ENCODE measurements at regions not wholly inside any gene's neighbourhood (a gene's known extent, or its start where the extent isn't known, plus 50 kb on each side); places are given as distances from the start of the nearest gene placed in this dataset.

DNA sequence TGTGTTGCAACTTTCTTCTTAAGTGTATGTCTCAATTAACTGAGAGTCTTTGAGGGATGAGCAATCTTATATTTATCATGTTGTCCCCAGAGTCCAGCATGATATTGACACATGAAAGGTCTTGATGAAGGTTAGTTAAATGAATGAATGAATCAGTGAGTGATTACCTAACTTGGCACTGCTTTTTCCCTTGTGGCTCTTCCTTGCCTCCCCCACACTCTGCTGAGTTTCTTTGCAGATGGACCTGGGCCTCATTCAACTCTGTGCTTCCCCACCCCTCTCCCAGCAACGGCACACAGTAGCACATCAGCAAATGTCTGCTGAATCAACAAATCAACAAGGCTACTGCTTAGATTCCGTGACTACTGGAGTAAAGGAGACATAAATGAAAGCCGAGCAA, 235.1 kb upstream of the CXCL12 start:
- H3K4me3 ChIP-seq (ENCODE audit: low read length in 2 of 2), result no peak overlapping the region
- no peaks in the 10 kb centered on the region for H3K36me3 ChIP-seq (ENCODE audit: insufficient read depth, low read length)
- Mint-ChIP-seq H3K36me3 (no peaks in the 10 kb centered on the region), H3K4me3 (no peak overlapping the region), H3K9me3 (peaks cover 0 to 3% (median 0%) of the 10 kb centered on the region in 8 donors), H3K4me1 (no peaks in the 10 kb centered on the region), H3K27me3 (peaks cover 0 to 1% of the 10 kb centered on the region in 2 donors), H3K27ac (no peak overlapping the region)
- H3K9me3 ChIP-seq (ENCODE audit: control insufficient read depth in 1 of 2, low read length in 2 of 2), result no peaks in the 10 kb centered on the region
- intact Hi-C loops (cut with micrococcal nuclease), result no loop called here
- ChIA-PET CTCF (ENCODE audit: partially characterized antibody) (no interaction called here), POLR2A (ENCODE audit: partially characterized antibody) (no interaction called here)
- no peak overlapping the region for H3K27ac ChIP-seq (ENCODE audit: low read depth, low read length)
- H3K27me3 ChIP-seq (ENCODE audit: insufficient read depth, low read length), result no peaks in the 10 kb centered on the region
- no peaks in the 10 kb centered on the region for H3K4me1 ChIP-seq (ENCODE audit: insufficient read depth, low read length)
- DNase-seq, result no peak

- Mint-ChIP-seq H3K4me3 (no peak overlapping the region), H3K36me3 (no peaks in the 10 kb centered on the region), H3K27me3 (no peaks in the 10 kb centered on the region), H3K9me3 (peaks cover 0 to 3% (median 0%) of the 10 kb centered on the region in 8 donors), H3K4me1 (no peaks in the 10 kb centered on the region), H3K27ac (no peak overlapping the region)
- Histone ChIP-seq H3K4me3 (ENCODE audit: low read length in 2 of 2) (no peak overlapping the region), H3K4me1 (ENCODE audit: insufficient read depth, low read length) (no peaks in the 10 kb centered on the region), H3K9me3 (ENCODE audit: control insufficient read depth in 1 of 2, low read length in 2 of 2) (no peaks in the 10 kb centered on the region), H3K27me3 (ENCODE audit: insufficient read depth, low read length) (no peaks in the 10 kb centered on the region), H3K36me3 (ENCODE audit: insufficient read depth, low read length) (no peaks in the 10 kb centered on the region), H3K27ac (ENCODE audit: low read depth, low read length) (no peak overlapping the region)
- intact Hi-C loops (cut with micrococcal nuclease), result no loop called here
- CTCF ChIA-PET (ENCODE audit: partially characterized antibody), result no interaction called here
- no peak for DNase-seq
- POLR2A ChIA-PET (ENCODE audit: partially characterized antibody), result no interaction called here
These were observed 242.9 kb upstream of the CXCL12 start for GRCh38 chr10:44627591-44628354.

DNA sequence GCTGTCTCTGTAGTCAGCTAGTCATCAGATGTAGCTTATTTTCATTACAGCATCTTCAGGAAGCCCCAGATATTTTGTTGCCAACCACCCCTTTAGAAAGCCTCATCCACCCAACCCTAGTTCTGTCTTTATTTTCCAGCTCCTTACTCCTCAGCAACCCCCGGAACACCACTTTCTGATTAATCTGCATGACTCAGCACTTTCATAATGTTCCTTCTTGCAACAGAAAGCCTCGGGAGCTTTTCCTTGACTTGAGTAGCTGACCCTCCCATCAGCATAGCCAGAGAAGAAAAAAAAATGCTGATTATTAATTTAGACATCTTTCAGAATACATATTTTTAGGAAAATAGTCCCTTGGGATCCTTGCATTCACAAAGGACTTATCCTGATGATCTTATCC, 244.0 kb upstream of the CXCL12 start:
- no peaks in the 10 kb centered on the region for H3K27me3 ChIP-seq (ENCODE audit: insufficient read depth, low read length)
- Mint-ChIP-seq H3K4me3 (no peak overlapping the region), H3K9me3 (peaks cover 0 to 8% (median 0%) of the 10 kb centered on the region in 8 donors), H3K4me1 (no peaks in the 10 kb centered on the region), H3K27me3 (no peaks in the 10 kb centered on the region), H3K36me3 (no peaks in the 10 kb centered on the region), H3K27ac (no peak overlapping the region)
- H3K4me3 ChIP-seq (ENCODE audit: low read length in 2 of 2), result no peak overlapping the region
- POLR2A ChIA-PET (ENCODE audit: partially characterized antibody), result no interaction called here
- H3K9me3 ChIP-seq (ENCODE audit: control insufficient read depth in 1 of 2, low read length in 2 of 2), result no peaks in the 10 kb centered on the region
- intact Hi-C loops (cut with micrococcal nuclease), result no loop called here
- DNase-seq, result no peak
- CTCF ChIA-PET (ENCODE audit: partially characterized antibody), result no interaction called here
- H3K27ac ChIP-seq (ENCODE audit: low read depth, low read length), result no peak overlapping the region
- no peaks in the 10 kb centered on the region for H3K36me3 ChIP-seq (ENCODE audit: insufficient read depth, low read length)
- H3K4me1 ChIP-seq (ENCODE audit: insufficient read depth, low read length), result no peaks in the 10 kb centered on the region

DNA sequence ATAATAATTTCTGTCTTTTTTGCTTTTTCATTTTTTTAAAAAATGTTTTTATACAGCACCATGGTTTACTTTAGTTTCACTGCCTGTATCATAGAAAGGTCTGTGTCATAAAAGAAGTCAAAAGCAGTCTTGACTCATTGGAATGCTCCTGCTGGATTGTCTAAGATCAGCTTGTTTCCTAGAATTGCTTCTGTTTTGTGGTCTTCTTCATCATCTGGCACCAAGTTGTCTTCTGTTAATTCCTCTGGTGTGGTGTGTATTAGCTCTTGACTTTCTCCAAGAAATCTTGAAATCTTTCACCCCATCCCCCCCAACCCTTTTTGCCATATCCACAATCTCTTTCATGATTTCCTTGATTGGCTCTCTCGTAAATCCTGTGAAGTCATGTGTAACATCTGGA, 250.3 kb upstream of the CXCL12 start:
- no peaks in the 10 kb centered on the region for H3K27me3 ChIP-seq (ENCODE audit: insufficient read depth, low read length)
- no peaks in the 10 kb centered on the region for H3K4me1 ChIP-seq (ENCODE audit: insufficient read depth, low read length)
- no peaks in the 10 kb centered on the region for H3K36me3 ChIP-seq (ENCODE audit: insufficient read depth, low read length)
- ChIA-PET CTCF (ENCODE audit: partially characterized antibody) (no interaction called here), POLR2A (ENCODE audit: partially characterized antibody) (no interaction called here)
- no peak overlapping the region for H3K27ac ChIP-seq (ENCODE audit: low read depth, low read length)
- H3K4me3 ChIP-seq (ENCODE audit: low read length in 2 of 2), result no peak overlapping the region
- no peak overlapping the region for H3K27ac Mint-ChIP-seq
- intact Hi-C loops (cut with micrococcal nuclease), result no loop called here
- no peaks in the 10 kb centered on the region for H3K27me3 Mint-ChIP-seq
- H3K4me1 Mint-ChIP-seq, result peaks cover 0 to 2% (median 0%) of the 10 kb centered on the region in 4 donors
- H3K9me3 ChIP-seq (ENCODE audit: control insufficient read depth in 1 of 2, low read length in 2 of 2), result no peaks in the 10 kb centered on the region
- no peak for DNase-seq
- H3K36me3 Mint-ChIP-seq, result no peaks in the 10 kb centered on the region
- peaks cover 0 to 8% (median 4%) of the 10 kb centered on the region in 8 donors for H3K9me3 Mint-ChIP-seq
- no peak overlapping the region for H3K4me3 Mint-ChIP-seq

DNA sequence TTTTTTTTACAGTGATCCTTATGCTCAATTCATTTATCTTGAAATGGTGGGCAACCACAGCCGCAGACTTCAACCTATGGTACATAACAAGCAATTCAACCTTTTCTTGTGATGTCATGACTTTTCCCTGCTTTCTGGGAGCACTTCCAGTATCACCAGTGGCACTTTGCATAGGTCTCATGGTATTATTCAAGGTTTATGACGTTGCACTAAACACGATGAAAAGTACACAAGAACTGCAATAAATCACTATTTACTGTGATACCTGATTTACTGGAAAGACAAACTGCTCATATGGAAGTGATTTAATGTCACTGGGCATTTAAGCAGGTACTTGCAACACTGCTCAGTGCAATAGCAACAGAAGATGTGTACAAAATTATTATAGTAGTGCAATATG, 251.7 kb upstream of the CXCL12 start:
- Histone ChIP-seq H3K9me3 (ENCODE audit: control insufficient read depth in 1 of 2, low read length in 2 of 2) (no peaks in the 10 kb centered on the region), H3K36me3 (ENCODE audit: insufficient read depth, low read length) (no peaks in the 10 kb centered on the region), H3K27me3 (ENCODE audit: insufficient read depth, low read length) (no peaks in the 10 kb centered on the region), H3K27ac (ENCODE audit: low read depth, low read length) (no peak overlapping the region), H3K4me1 (ENCODE audit: insufficient read depth, low read length) (no peaks in the 10 kb centered on the region), H3K4me3 (ENCODE audit: low read length in 2 of 2) (no peak overlapping the region)
- CTCF ChIA-PET (ENCODE audit: partially characterized antibody), result no interaction called here
- intact Hi-C loops (cut with micrococcal nuclease), result no loop called here
- Mint-ChIP-seq H3K27ac (no peak overlapping the region), H3K27me3 (no peaks in the 10 kb centered on the region), H3K4me3 (no peak overlapping the region), H3K9me3 (peaks cover 0 to 8% (median 4%) of the 10 kb centered on the region in 8 donors), H3K4me1 (peaks cover 0 to 2% (median 0%) of the 10 kb centered on the region in 4 donors), H3K36me3 (no peaks in the 10 kb centered on the region)
- DNase-seq, result no peak
- POLR2A ChIA-PET (ENCODE audit: partially characterized antibody), result no interaction called here

DNA sequence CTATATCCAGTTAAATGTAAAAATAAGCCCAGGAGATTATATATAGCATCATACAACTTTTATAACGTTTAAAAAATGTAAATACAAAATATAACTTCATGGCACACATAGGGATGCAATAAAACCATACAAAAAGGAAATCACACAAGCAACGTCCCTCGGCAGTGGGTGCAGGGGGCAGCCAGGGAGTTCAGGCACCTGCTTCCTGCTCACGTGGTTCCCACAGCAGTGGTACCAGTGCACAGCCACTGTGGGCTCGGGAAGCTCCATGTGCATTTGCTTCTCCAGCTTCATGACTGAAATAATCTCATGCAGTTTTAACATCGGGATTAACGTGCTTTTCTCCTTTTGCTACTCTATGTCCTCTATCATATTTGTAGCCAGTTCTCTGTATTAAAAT, 255.5 kb upstream of the CXCL12 start:
- intact Hi-C loops (cut with micrococcal nuclease), result no loop called here
- CTCF ChIA-PET (ENCODE audit: partially characterized antibody), result no interaction called here
- Mint-ChIP-seq H3K27me3 (no peaks in the 10 kb centered on the region), H3K4me1 (peaks cover 0 to 2% (median 0%) of the 10 kb centered on the region in 4 donors), H3K36me3 (no peaks in the 10 kb centered on the region), H3K27ac (no peak overlapping the region), H3K4me3 (no peak overlapping the region), H3K9me3 (peaks cover 0 to 8% (median 3%) of the 10 kb centered on the region in 8 donors)
- no peaks in the 10 kb centered on the region for H3K9me3 ChIP-seq (ENCODE audit: control insufficient read depth in 1 of 2, low read length in 2 of 2)
- H3K27ac ChIP-seq (ENCODE audit: low read depth, low read length), result no peak overlapping the region
- H3K27me3 ChIP-seq (ENCODE audit: insufficient read depth, low read length), result no peaks in the 10 kb centered on the region
- no peak for DNase-seq
- no peak overlapping the region for H3K4me3 ChIP-seq (ENCODE audit: low read length in 2 of 2)
- H3K4me1 ChIP-seq (ENCODE audit: insufficient read depth, low read length), result no peaks in the 10 kb centered on the region
- POLR2A ChIA-PET (ENCODE audit: partially characterized antibody), result no interaction called here
- no peaks in the 10 kb centered on the region for H3K36me3 ChIP-seq (ENCODE audit: insufficient read depth, low read length)

DNA sequence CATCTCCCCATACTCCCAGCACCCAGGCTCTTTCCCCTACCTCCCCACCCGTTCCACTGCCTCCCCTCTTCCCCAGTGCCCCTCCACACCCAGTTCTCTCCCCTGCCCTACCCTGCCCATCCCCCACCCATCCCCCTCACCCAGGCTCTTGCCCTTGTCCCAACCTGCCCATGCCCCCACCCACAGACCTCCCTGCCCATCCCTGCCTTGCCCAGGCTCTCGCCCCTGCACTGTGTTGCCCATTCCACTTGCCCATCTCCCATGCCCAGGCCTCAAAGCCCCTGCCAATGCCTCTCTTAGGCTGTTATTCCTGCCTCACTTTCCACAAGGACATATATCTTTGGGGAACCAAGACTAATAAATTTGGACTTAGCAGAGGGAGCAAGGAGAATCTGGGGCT, 262.6 kb upstream of the CXCL12 start:
- intact Hi-C loops (cut with micrococcal nuclease), result no loop called here
- Histone ChIP-seq H3K36me3 (ENCODE audit: insufficient read depth, low read length) (no peaks in the 10 kb centered on the region), H3K27ac (ENCODE audit: low read depth, low read length) (no peak overlapping the region), H3K4me1 (ENCODE audit: insufficient read depth, low read length) (no peaks in the 10 kb centered on the region), H3K27me3 (ENCODE audit: insufficient read depth, low read length) (no peaks in the 10 kb centered on the region), H3K9me3 (ENCODE audit: control insufficient read depth in 1 of 2, low read length in 2 of 2) (no peaks in the 10 kb centered on the region), H3K4me3 (ENCODE audit: low read length in 2 of 2) (no peak overlapping the region)
- Mint-ChIP-seq H3K4me3 (peak overlapping the region in 1 of 8 donors; percentile 49), H3K9me3 (peaks cover 0 to 10% (median 2%) of the 10 kb centered on the region in 8 donors), H3K36me3 (no peaks in the 10 kb centered on the region), H3K4me1 (no peaks in the 10 kb centered on the region), H3K27ac (no peak overlapping the region), H3K27me3 (no peaks in the 10 kb centered on the region)
- CTCF ChIA-PET (ENCODE audit: partially characterized antibody), result no interaction called here
- no peak for DNase-seq
- POLR2A ChIA-PET (ENCODE audit: partially characterized antibody), result no interaction called here

All from CD4-positive, alpha-beta memory T cell (primary cell).